ENCODE measurements at regions not wholly inside any gene's neighbourhood (a gene's known extent, or its start where the extent isn't known, plus 50 kb on each side); places are given as distances from the start of the nearest gene placed in this dataset.

DNA sequence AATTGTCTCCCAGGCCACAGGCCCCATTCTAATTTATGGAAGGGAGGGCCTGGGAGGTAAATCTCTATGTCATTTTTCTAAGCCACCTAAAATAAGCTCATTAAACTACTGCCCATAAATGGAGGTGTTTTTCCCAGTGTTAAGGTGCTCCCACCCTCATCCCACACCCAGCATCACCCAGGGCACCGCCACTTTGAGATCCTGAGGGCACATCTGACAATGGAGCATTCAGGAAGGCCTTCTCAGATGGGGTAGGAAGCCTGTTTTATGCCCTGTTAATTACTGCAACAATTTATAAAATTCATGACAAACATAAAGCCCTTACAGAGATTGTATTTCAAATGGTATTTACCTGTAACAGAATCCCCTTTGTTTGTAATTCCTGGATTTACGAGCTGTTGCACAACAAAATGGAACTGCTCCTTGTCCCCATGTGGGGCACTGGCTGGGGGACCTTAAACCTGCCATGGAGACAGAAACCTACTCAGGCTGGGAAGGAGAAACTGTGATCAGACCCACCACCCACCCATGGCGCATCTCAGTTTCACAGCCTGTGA, 319.5 kb upstream of the USP24 start:
- peak in 1 of 2 experiments; percentile 64 for DNase-seq
- BruUV-seq (replicated peaks): no TSS peak
- H3F3A ChIP-seq (ENCODE audit: insufficient read depth, low read depth): no peaks in the 10 kb centered on the region
- no peak overlapping the region for H2AFZ ChIP-seq
- no peaks in the 10 kb centered on the region for H4K20me1 ChIP-seq (ENCODE audit: insufficient read depth)
- no peaks in the 10 kb centered on the region for H3K27me3 ChIP-seq (ENCODE audit: insufficient read depth, low read depth)
- intact Hi-C loops (cut with micrococcal nuclease; ENCODE audit: unreplicated experiment): no loop called here
- H3K4me2 ChIP-seq: peak overlapping the region; percentile 13; the same call in 1 of the 2 replicates
- H3K9me2 ChIP-seq (ENCODE audit: insufficient read depth): no peaks in the 10 kb centered on the region
- POLR2A ChIA-PET (ENCODE audit: unreplicated experiment): interaction anchor here (0.6 to 0.7 kb wide), 2 partner anchors 189 to 956 kb away, joined by 3 to 4 read pairs; no protein-coding TSS in a partner anchor
- CTCF ChIA-PET: no interaction called here
- no peak overlapping the region for H3K4me3 ChIP-seq
- peaks cover 10% of the 10 kb centered on the region; the same call in 1 of the 2 replicates for H3K4me1 ChIP-seq (replicated peaks; ENCODE audit: insufficient read depth)
- H3K79me2 ChIP-seq (ENCODE audit: low read depth): no peaks in the 10 kb centered on the region
- H3K9me3 ChIP-seq (ENCODE audit: insufficient read depth, low read depth): no peaks in the 10 kb centered on the region
- no peak overlapping the region for H3K27ac ChIP-seq
- no peak for TF ChIP-seq EZH2 (IDR thresholded peaks at IDR 0.05; ENCODE audit: low read depth)
- TF ChIP-seq CTCF (conservative IDR thresholded peaks at IDR 0.05): no peak
- H3K36me3 ChIP-seq (ENCODE audit: low read depth): no peaks in the 10 kb centered on the region

- Histone ChIP-seq H3K27me3 (ENCODE audit: insufficient read depth, low read depth) (no peaks in the 10 kb centered on the region), H3K9me3 (ENCODE audit: insufficient read depth, low read depth) (no peaks in the 10 kb centered on the region), H3K27ac (no peak overlapping the region), H3K79me2 (ENCODE audit: low read depth) (no peaks in the 10 kb centered on the region), H3K36me3 (ENCODE audit: low read depth) (no peaks in the 10 kb centered on the region), H2AFZ (no peak overlapping the region), H3K4me2 (no peak overlapping the region), H3K4me1 (replicated peaks; ENCODE audit: insufficient read depth) (peaks cover 10% of the 10 kb centered on the region; the same call in 1 of the 2 replicates), H4K20me1 (ENCODE audit: insufficient read depth) (no peaks in the 10 kb centered on the region), H3F3A (ENCODE audit: insufficient read depth, low read depth) (no peaks in the 10 kb centered on the region), H3K9me2 (ENCODE audit: insufficient read depth) (no peaks in the 10 kb centered on the region), H3K4me3 (no peak overlapping the region)
- intact Hi-C loops (cut with micrococcal nuclease; ENCODE audit: unreplicated experiment): no loop called here
- DNase-seq: no peak
- ChIA-PET CTCF (no interaction called here), POLR2A (ENCODE audit: unreplicated experiment) (no interaction called here)
- TF ChIP-seq EZH2 (IDR thresholded peaks at IDR 0.05; ENCODE audit: low read depth): no peak
- TF ChIP-seq CTCF (conservative IDR thresholded peaks at IDR 0.05): no peak
- BruUV-seq (replicated peaks): no TSS peak
These were observed 316.5 kb upstream of the USP24 start for GRCh38 chr1:55531644-55532043.

GRCh38 chr1:55530749-55531478, 315.8 kb upstream of the USP24 start:
- Histone ChIP-seq H3K79me2 (ENCODE audit: low read depth) (no peaks in the 10 kb centered on the region), H3K9me3 (ENCODE audit: insufficient read depth, low read depth) (no peaks in the 10 kb centered on the region), H3F3A (ENCODE audit: insufficient read depth, low read depth) (no peaks in the 10 kb centered on the region), H3K4me1 (replicated peaks; ENCODE audit: insufficient read depth) (peaks cover 10% of the 10 kb centered on the region; the same call in 1 of the 2 replicates), H3K27ac (no peak overlapping the region), H2AFZ (no peak overlapping the region), H3K27me3 (ENCODE audit: insufficient read depth, low read depth) (no peaks in the 10 kb centered on the region), H3K36me3 (ENCODE audit: low read depth) (no peaks in the 10 kb centered on the region), H3K4me3 (no peak overlapping the region), H3K9me2 (ENCODE audit: insufficient read depth) (no peaks in the 10 kb centered on the region), H4K20me1 (ENCODE audit: insufficient read depth) (no peaks in the 10 kb centered on the region), H3K4me2 (no peak overlapping the region)
- CTCF ChIA-PET: interaction anchor here (0.6 kb wide), 1 partner anchor 29 kb away, joined by 3 read pairs; no protein-coding TSS in a partner anchor
- no TSS peak for BruUV-seq (replicated peaks)
- intact Hi-C loops (cut with micrococcal nuclease; ENCODE audit: unreplicated experiment): no loop called here
- TF ChIP-seq CTCF (conservative IDR thresholded peaks at IDR 0.05) (no peak), EZH2 (IDR thresholded peaks at IDR 0.05; ENCODE audit: low read depth) (no peak)
- DNase-seq: no peak
- POLR2A ChIA-PET (ENCODE audit: unreplicated experiment): no interaction called here
